ENCODE measurements at regions not wholly inside any gene's neighbourhood (a gene's known extent, or its start where the extent isn't known, plus 50 kb on each side); places are given as distances from the start of the nearest gene placed in this dataset.

DNA sequence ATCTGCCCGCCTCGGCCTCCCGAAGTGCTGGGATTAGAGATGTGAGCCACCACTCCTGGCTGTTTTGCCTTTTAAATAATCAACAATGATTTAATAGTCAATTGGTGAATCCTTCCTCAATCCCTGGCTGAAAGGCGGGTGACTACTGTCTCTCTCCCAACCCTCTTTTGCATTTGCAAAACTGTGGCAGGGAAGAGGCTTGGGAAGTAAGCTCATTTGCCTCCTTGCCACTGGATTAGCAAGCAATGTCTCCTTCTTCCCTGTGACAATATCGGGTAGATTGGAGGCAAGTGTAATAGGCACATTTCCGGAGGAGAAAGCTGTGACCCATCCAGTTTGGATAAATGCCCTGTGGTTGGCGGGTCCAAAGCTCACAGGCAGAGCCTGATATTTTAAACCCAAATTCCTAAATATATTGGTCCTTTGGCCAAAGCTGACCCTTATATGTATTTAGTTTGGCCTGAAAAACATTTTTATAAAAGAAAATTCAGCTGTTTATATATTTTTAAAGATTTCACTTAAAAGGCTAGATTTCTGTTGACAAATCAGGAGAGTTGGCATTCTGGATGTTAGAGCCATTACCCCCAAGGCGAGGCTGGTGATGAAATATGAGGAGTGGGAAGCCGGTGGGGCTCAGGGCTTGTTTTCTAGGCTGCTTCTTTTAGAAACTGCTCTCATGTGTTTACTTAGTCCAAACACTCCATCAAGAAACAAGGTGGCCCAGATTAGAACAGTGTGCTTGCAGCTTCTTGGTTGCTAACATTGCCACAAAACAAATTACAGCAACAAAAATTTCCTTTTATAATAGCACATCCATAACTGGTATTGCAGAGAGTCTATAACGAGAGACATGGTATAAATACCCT, 646.9 kb upstream of the TMEM132C start:
- no peak for DNase-seq (ENCODE audit: extremely low read depth, insufficient read length)
- Histone ChIP-seq H3K4me3 (replicated peaks; ENCODE audit: low read depth, low read length) (no peak overlapping the region), H3K36me3 (ENCODE audit: control insufficient read depth, insufficient read depth, low read length) (no peaks in the 10 kb centered on the region), H3K27me3 (replicated peaks; ENCODE audit: control insufficient read depth, insufficient read depth, low read length) (no peaks in the 10 kb centered on the region)
- TF ChIP-seq CTCF (IDR thresholded peaks at IDR 0.05; ENCODE audit: insufficient read depth, low read length, poor library complexity, severe bottlenecking), result no peak

- no peak overlapping the region for H3K4me3 ChIP-seq (replicated peaks; ENCODE audit: low read depth, low read length)
- DNase-seq (ENCODE audit: extremely low read depth, insufficient read length), result no peak
These were observed 646.1 kb upstream of the TMEM132C start for GRCh38 chr12:127620735-127621355.

GRCh38 chr12:127621366-127621765, 645.6 kb upstream of the TMEM132C start:
- no peak overlapping the region for H3K4me3 ChIP-seq (replicated peaks; ENCODE audit: low read depth, low read length)
- H3K27me3 ChIP-seq (replicated peaks; ENCODE audit: control insufficient read depth, insufficient read depth, low read length), result no peaks in the 10 kb centered on the region
- no peak for TF ChIP-seq CTCF (IDR thresholded peaks at IDR 0.05; ENCODE audit: insufficient read depth, low read length, poor library complexity, severe bottlenecking)
- DNase-seq (ENCODE audit: extremely low read depth, insufficient read length), result no peak
- H3K36me3 ChIP-seq (ENCODE audit: control insufficient read depth, insufficient read depth, low read length), result no peaks in the 10 kb centered on the region

More at GRCh38 chr12:127620735-127621355, 646.1 kb upstream of the TMEM132C start:
- Histone ChIP-seq H3K27me3 (replicated peaks; ENCODE audit: control insufficient read depth, insufficient read depth, low read length) (no peaks in the 10 kb centered on the region), H3K36me3 (ENCODE audit: control insufficient read depth, insufficient read depth, low read length) (no peaks in the 10 kb centered on the region)
- no peak for TF ChIP-seq CTCF (IDR thresholded peaks at IDR 0.05; ENCODE audit: insufficient read depth, low read length, poor library complexity, severe bottlenecking)

DNA sequence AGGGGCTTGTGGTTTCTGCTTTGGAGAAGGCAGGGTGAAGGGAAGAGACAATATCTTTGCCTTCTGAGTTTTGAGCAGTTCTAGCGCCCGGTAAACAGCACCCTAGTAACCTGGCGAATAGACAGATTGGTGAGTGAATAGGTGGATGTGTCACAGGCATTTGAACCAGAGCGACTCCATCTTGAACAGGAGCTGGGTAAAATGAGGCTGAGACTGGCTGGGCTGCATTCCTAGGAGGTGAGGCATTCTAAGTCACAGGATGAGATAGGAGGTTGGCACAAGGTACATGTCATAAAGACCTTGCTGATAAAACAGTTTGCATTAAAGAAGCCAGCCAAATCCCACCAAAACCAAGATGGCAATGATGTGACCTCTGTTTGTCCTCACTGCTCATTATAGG, 643.6 kb upstream of the TMEM132C start:
- TF ChIP-seq CTCF (IDR thresholded peaks at IDR 0.05; ENCODE audit: insufficient read depth, low read length, poor library complexity, severe bottlenecking), result no peak
- Histone ChIP-seq H3K36me3 (ENCODE audit: control insufficient read depth, insufficient read depth, low read length) (no peaks in the 10 kb centered on the region), H3K27me3 (replicated peaks; ENCODE audit: control insufficient read depth, insufficient read depth, low read length) (no peaks in the 10 kb centered on the region), H3K4me3 (replicated peaks; ENCODE audit: low read depth, low read length) (no peak overlapping the region)
- no peak for DNase-seq (ENCODE audit: extremely low read depth, insufficient read length)

DNA sequence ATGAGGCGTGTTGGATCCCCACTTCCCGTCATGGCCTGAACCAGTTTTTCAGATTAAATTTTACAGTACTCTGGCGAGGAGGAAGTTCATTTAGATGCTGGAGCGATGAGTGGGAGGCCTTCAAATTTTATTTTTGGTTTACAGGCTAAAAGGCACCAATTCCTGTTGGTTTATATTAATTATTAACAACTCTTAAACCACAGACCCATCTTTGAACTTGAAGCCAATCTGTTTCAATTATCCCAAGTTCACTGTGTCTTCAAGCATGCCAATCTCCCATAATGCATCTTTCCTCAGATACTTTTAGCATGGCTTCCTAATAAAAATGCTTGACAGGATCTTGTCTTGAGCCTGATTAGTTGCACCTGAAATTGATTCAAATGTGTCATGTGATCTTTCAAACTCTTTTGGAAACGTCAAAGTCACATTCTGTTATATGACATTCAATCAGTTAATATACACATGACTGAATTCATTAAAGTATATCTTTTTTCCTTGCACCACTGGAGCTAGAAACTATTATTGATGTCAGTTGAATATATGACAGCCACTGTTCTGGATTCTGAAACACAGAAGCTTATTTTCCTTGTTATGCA, 641.7 kb upstream of the TMEM132C start:
- Histone ChIP-seq H3K36me3 (ENCODE audit: control insufficient read depth, insufficient read depth, low read length) (no peaks in the 10 kb centered on the region), H3K4me3 (replicated peaks; ENCODE audit: low read depth, low read length) (no peak overlapping the region), H3K27me3 (replicated peaks; ENCODE audit: control insufficient read depth, insufficient read depth, low read length) (no peaks in the 10 kb centered on the region)
- no peak for DNase-seq (ENCODE audit: extremely low read depth, insufficient read length)
- no peak for TF ChIP-seq CTCF (IDR thresholded peaks at IDR 0.05; ENCODE audit: insufficient read depth, low read length, poor library complexity, severe bottlenecking)

All from GM06990 (cell line).